Panc1 (cell line): ENCODE measurements at regions not wholly inside any gene's neighbourhood (a gene's known extent, or its start where the extent isn't known, plus 50 kb on each side); places are given as distances from the start of the nearest gene placed in this dataset.

Experiments
- SIN3A ChIP-seq: IDR thresholded peaks from 2 replicates; pipeline ENCODE4 v1.6.1; 2012; ENCODE audit warnings: low read depth, mild to moderate bottlenecking, low read length, moderate library complexity, borderline replicate concordance; ENCODE audit not compliant: insufficient read depth
- TF ChIP-seq, protein P1 (sequence below): fragments of 450-650 bp; IDR thresholded peaks from 2 replicates; pipeline ENCODE4 v1.5.1; 2017; ENCODE audit warnings: mild to moderate bottlenecking

DNA sequence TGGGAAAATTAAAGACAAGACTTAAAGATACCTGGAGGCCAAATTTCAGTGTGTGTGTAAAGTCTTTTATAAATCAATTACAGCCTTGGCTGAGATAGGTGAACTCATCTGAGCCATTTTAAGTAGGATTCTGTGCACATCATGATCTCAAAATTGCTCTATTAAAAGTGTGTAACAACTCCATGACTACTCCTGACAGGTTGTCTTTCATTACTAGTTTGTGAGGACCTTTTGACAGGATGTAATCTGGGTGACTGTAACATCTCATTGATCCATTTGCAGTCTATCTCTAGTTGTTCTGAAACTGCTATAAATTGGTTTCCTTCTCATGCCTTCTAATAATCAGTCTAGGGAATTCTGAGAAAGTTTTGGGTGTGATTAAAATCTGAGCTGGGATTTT is 753.3 kb downstream of the SLITRK5 start:
- TF ChIP-seq, protein P1, sequence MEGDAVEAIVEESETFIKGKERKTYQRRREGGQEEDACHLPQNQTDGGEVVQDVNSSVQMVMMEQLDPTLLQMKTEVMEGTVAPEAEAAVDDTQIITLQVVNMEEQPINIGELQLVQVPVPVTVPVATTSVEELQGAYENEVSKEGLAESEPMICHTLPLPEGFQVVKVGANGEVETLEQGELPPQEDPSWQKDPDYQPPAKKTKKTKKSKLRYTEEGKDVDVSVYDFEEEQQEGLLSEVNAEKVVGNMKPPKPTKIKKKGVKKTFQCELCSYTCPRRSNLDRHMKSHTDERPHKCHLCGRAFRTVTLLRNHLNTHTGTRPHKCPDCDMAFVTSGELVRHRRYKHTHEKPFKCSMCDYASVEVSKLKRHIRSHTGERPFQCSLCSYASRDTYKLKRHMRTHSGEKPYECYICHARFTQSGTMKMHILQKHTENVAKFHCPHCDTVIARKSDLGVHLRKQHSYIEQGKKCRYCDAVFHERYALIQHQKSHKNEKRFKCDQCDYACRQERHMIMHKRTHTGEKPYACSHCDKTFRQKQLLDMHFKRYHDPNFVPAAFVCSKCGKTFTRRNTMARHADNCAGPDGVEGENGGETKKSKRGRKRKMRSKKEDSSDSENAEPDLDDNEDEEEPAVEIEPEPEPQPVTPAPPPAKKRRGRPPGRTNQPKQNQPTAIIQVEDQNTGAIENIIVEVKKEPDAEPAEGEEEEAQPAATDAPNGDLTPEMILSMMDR, result no peak
- TF ChIP-seq SIN3A, result no peak
